Pancreas (tissue), 10 donors: ENCODE measurements at regions not wholly inside any gene's neighbourhood (a gene's known extent, or its start where the extent isn't known, plus 50 kb on each side); places are given as distances from the start of the nearest gene placed in this dataset.
"Not testable (repeated sequence)": the region's sequence is repeated elsewhere in the genome, so short reads cannot be mapped to it uniquely, and the experiment has no call there.

Experiments
- ATAC-seq, 4 donors: fragments of 200-7000 bp; cut with Tn5 transposase; one replicate each; pipeline versions ENCODE4 v1.8.0 to v1.9.1; 2020; ENCODE audit warnings: mild to moderate bottlenecking in 4 of 4, moderate library complexity in 4 of 4
- DNase-seq, 6 donors: peaks; one replicate each; pipeline ENCODE4 v3.0.0-alpha.2; 2020
- FAIRE-seq: peaks from 2 replicates; lab custom pipeline; 2012; peaks lifted over from hg19 to GRCh38; lab: Jason Lieb, UNC
- H3K27ac ChIP-seq, 4 donors: fragments of 200-600 bp; sonication (generic); 1 replicate in 3 of 4; 2 replicates in 1 of 4; pipeline versions ENCODE4 v1.5.0 to v1.8.0; 2020
- H3K27me3 ChIP-seq, 4 donors: fragments of 200-600 bp; one replicate each; pipeline ENCODE4 v1.8.0; 2021
- H3K36me3 ChIP-seq, 3 donors: fragments of 200-600 bp; sonication (generic) in 1 of 3; one replicate each; pipeline versions ENCODE4 v1.5.0 to v1.8.0; 2020 to 2021
- H3K4me1 ChIP-seq, 3 donors: fragments of 200-600 bp; one replicate each; pipeline ENCODE4 v1.8.0; 2021
- H3K4me3 ChIP-seq, 4 donors: fragments of 200-600 bp; sonication (generic) in 2 of 4; one replicate each; pipeline versions ENCODE4 v1.5.0 to v1.8.0; 2020 to 2021
- H3K9me3 ChIP-seq, 4 donors: fragments of 200-600 bp; one replicate each; pipeline ENCODE4 v1.8.0; 2021
- WGBS, 2 donors: extraction: QIAGEN DNeasy Blood & Tissue Kit; methylation state at CpG; one replicate each; pipeline ENCODE4 v1.1.7; 2013; 5-methylcytosine and 5-hydroxymethylcytosine counted together
- intact Hi-C, 3 donors: fragments of 100-400 bp; cut with DNase I; formaldehyde crosslinking; loops; one replicate each; pipeline versions ENCODE4 v1.11.1 to v1.14.2; 2022
- TF ChIP-seq, protein P1 (sequence below), 4 donors: fragments of 200-600 bp; sonication (generic) in 3 of 4; IDR thresholded peaks; one replicate each; pipeline versions ENCODE4 v1.5.0 to v1.8.0; 2021; ENCODE audit warnings: antibody characterized with exemption in 4 of 4
- donor health status: healthy with polysubstance abuse.
- donor health status: DM: no; HTN: no; CAD: no; lungs with moderate emphysema.
- donor health status: DM: no; HTN: no; CAD: no.
- donor health status: control.
- donor health status: control.
- donor health status: Bipolar disorder and iron deficiency.
- donor health status: DM: yes; HTN: yes; CAD: no.
- donor health status: DM: no; HTN: no; CAD: no.
- donor health status: DM: no; HTN: no; CAD: no.
- donor health status: DM: yes; HTN: yes; CAD: no.

DNA sequence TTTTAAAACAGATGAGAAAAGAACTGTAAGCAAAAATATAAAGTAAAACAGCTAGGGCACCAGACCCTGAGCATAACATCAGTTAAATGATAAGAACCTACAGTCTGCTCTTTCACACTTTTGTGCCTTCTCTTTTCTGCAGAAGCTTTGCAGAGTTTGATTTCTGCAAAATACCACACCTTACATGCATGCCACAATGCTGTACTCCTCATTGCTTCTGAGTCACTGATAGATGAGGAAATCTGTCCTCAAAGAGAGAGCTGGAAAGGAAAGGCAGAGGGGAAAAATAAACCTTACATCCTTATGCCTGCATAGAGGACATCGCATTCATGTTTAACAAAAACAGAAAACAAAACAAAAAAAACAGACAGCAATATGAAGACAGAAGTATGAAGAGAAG is 142.9 kb downstream of the ATPSCKMT start:
- no peak overlapping the region for H3K4me3 ChIP-seq
- no peaks in the 10 kb centered on the region for H3K4me1 ChIP-seq
- H3K9me3 ChIP-seq, result no peaks in the 10 kb centered on the region
- FAIRE-seq (no peak), ATAC-seq (no peak), DNase-seq (no peak)
- no peaks in the 10 kb centered on the region for H3K27me3 ChIP-seq
- H3K36me3 ChIP-seq, result no peaks in the 10 kb centered on the region
- TF ChIP-seq, protein P1, sequence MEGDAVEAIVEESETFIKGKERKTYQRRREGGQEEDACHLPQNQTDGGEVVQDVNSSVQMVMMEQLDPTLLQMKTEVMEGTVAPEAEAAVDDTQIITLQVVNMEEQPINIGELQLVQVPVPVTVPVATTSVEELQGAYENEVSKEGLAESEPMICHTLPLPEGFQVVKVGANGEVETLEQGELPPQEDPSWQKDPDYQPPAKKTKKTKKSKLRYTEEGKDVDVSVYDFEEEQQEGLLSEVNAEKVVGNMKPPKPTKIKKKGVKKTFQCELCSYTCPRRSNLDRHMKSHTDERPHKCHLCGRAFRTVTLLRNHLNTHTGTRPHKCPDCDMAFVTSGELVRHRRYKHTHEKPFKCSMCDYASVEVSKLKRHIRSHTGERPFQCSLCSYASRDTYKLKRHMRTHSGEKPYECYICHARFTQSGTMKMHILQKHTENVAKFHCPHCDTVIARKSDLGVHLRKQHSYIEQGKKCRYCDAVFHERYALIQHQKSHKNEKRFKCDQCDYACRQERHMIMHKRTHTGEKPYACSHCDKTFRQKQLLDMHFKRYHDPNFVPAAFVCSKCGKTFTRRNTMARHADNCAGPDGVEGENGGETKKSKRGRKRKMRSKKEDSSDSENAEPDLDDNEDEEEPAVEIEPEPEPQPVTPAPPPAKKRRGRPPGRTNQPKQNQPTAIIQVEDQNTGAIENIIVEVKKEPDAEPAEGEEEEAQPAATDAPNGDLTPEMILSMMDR (IDR thresholded peaks at IDR 0.05), result no peak
- H3K27ac ChIP-seq, result no peak overlapping the region
- 87 to 90% methylated on average over 1 of the region's 1 CpG for WGBS, 2 donors
- intact Hi-C loops, result no loop called here

DNA sequence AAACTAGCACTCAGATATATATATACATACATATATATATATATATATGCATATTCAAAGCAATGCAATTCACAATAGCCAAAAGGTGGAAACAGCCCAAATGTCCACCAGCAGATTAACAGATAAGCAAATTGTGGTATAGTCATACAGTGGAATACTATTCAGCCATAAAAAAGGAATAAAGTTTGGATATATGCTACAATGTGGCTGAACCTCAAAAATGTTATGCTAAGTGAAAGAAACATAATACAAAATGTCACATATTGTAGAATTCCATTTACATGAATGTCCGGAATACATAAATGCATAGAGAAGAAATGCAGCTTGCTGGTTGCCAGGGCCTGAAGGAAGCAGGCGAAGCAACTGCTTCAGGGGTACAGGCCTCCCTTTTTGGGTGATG is 143.4 kb downstream of the ATPSCKMT start:
- DNase-seq (no peak), ATAC-seq (no peak), FAIRE-seq (no peak)
- H3K4me1 ChIP-seq, result no peaks in the 10 kb centered on the region
- H3K36me3 ChIP-seq, result no peaks in the 10 kb centered on the region
- 77 to 94% methylated on average over 2 of the region's 2 CpGs for WGBS, 2 donors
- intact Hi-C loops, result no loop called here
- no peaks in the 10 kb centered on the region for H3K27me3 ChIP-seq
- TF ChIP-seq, protein P1 (IDR thresholded peaks at IDR 0.05), result no peak
- no peaks in the 10 kb centered on the region for H3K9me3 ChIP-seq
- no peak overlapping the region for H3K27ac ChIP-seq
- no peak overlapping the region for H3K4me3 ChIP-seq

DNA sequence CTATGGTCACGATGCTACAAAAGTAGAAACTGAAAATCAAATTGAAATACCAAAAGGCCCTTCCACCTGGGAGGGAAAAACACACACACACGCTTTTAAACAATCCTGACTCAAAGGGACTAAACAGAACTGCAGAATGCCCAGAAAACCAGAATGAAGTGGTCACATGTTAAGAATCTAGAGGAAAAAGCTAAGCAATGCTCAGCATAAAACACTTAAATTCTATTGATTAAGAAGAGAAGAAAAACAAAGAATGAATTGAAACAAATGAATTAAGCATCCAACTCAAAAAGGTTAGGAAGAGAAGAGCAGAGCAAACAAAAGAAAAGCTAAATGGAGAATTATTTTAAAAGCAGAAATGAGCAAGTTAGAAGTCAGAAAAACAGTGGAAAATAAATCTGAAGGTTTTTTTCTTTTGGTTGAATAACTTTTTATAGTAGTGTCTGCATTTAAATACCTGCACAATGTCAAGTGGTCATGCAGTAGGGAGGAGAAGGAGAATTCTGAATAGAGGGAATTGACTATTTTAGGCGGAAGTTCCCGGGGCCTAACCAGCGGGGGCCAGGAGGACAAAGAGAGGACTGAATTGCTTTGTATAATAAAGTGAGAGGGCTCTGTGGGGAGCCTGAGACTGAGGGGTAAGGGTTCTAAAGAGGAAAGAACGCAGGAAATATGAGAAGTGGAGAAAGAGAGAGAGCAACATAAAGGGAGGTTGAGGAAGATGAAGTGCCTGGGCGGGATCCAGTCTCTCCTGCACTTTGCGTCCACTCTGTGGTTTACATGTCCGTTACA is 146.8 kb downstream of the ATPSCKMT start:
- no peak overlapping the region for H3K4me3 ChIP-seq
- no peak for FAIRE-seq
- H3K4me1 ChIP-seq, result no peaks in the 10 kb centered on the region
- H3K36me3 ChIP-seq, result no peaks in the 10 kb centered on the region
- no peaks in the 10 kb centered on the region for H3K27me3 ChIP-seq
- no peak for DNase-seq
- TF ChIP-seq, protein P1 (IDR thresholded peaks at IDR 0.05), result no peak
- intact Hi-C loops, result no loop called here
- ATAC-seq, result no peak
- WGBS, 2 donors, result 56 to 58% methylated on average over 9 of the region's 9 CpGs
- no peak overlapping the region for H3K27ac ChIP-seq
- H3K9me3 ChIP-seq, result no peaks in the 10 kb centered on the region

DNA sequence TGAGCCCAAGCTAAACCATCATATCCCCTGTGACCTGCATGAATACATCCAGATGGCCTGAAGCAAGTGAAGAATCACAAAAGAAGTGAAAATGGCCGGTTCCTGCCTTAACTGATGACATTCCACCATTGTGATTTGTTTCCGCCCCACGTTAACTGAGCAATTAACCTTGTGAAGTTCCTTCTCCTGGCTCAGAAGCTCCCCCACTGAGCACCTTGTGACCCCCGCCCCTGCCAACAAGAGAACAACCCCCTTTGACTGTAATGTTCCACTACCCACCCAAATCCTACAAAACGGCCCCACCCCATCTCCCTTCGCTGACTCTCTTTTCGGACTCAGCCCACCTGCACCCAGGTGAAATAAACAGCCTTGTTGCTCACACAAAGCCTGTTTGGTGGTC is 147.5 kb downstream of the ATPSCKMT start:
- DNase-seq, H3K27ac ChIP-seq, H3K4me1 ChIP-seq, FAIRE-seq, H3K27me3 ChIP-seq, H3K9me3 ChIP-seq, intact Hi-C loops, ATAC-seq, H3K4me3 ChIP-seq, H3K36me3 ChIP-seq: not testable (repeated sequence)
- 66 to 70% methylated on average over 7 of the region's 7 CpGs for WGBS, 2 donors

DNA sequence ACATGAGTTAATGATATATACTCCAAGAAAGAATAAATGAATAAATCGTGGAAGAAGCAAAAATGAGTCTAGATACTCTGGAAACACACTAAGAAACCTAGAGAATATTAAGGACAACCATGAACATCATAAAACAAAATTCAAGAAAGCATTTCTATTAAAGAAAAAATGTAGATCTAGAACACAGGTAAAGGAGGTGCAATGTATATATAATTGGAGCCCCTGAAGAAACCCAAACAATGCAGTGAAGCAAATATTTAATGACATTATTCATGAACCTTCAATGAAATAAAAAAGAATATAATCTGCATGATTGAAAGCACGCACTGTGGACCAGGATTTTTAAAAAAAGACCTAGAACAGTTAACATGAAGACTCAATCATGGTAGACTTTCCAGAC is 150.1 kb downstream of the ATPSCKMT start:
- ATAC-seq (no peak), DNase-seq (no peak), FAIRE-seq (no peak)
- intact Hi-C loops, result no loop called here
- no peak overlapping the region for H3K4me3 ChIP-seq
- H3K4me1 ChIP-seq, result no peaks in the 10 kb centered on the region
- WGBS, 2 donors, result 47 to 56% methylated on average over 2 of the region's 2 CpGs
- no peak overlapping the region for H3K27ac ChIP-seq
- no peaks in the 10 kb centered on the region for H3K9me3 ChIP-seq
- no peaks in the 10 kb centered on the region for H3K27me3 ChIP-seq
- no peaks in the 10 kb centered on the region for H3K36me3 ChIP-seq
- TF ChIP-seq, protein P1 (IDR thresholded peaks at IDR 0.05), result no peak
